NCI-H524 treated with DMSO at 0.1 percent for 48 hours (cell line): ENCODE measurements at regions not wholly inside any gene's neighbourhood (a gene's known extent, or its start where the extent isn't known, plus 50 kb on each side); places are given as distances from the start of the nearest gene placed in this dataset.
"Not testable (repeated sequence)": the region's sequence is repeated elsewhere in the genome, so short reads cannot be mapped to it uniquely, and the experiment has no call there.

Experiments used
- DNase-seq: peaks from one replicate; lab custom pipeline; 2025; lab: John Stamatoyannopoulos, UW

DNA sequence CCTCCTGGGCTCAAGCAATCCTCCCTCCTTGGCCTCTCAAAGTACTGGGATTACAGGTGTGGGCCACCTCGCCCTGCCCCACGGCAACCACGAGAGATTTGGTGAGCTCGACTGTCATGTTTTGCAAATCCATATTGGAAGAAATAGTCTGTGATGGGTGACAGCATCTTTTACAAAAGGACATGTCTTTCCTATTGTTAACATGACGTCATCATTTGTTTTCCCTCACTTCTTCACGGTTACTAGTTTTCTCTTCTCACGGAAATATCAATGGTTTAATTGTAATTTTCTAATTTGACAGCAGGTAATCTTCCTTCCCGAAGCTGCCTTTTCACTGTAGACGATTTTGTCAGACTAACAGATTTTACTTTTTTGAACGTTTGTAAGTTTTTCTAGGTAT is 110.8 kb upstream of the GREM2 start:
- DNase-seq, result no peak

DNA sequence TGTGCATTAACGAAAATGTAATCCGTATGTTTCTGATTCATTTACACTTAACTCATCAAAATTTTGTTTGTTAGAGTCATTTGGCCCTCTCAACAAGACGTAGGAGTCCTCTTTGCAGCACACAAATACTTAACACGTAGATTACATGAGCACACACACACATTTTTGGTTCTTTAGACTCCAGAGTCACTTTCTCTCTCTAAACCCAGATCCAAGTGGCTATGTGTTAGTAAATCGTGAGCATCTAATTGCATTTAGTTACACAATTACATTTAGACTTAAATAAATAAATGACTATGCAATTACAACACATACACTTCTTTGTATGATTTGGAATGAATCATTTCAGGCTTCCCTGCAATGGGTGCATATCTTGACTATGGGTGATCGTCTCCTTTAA is 109.0 kb upstream of the GREM2 start:
- no peak for DNase-seq

DNA sequence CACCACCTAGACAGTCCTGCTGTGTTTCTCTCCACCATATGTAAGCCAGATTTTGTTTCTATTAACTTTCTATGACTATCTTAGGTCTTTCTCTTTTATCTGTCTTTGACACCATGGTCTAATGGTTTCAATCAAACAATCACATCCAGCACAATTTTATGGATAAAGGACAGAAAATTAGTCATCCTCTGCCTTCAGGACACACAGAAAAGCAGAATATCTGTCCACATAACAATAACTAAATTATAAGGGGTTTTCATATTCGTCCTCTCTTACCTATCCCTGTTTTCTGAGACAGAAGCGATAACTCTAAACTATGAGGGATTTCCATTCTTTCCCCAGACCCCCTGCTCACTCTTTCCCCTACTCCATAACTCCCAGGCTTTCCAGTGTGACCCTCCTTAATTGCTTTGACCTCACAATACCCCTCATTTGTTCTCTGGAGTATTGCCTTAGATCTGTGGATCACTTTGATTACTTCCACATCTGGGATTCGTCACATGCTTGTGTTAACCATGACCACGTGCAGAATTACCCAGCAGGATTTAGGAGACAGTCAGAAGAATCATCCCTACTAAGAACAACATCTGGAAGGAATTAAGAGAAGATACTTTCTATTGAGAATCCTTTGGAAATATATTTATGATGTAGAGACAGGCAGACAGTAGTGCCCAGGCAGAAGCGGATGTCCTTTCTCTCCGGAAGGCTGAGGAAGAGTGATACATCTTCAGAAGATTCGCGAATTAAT is 108.2 kb upstream of the GREM2 start:
- no peak for DNase-seq

DNA sequence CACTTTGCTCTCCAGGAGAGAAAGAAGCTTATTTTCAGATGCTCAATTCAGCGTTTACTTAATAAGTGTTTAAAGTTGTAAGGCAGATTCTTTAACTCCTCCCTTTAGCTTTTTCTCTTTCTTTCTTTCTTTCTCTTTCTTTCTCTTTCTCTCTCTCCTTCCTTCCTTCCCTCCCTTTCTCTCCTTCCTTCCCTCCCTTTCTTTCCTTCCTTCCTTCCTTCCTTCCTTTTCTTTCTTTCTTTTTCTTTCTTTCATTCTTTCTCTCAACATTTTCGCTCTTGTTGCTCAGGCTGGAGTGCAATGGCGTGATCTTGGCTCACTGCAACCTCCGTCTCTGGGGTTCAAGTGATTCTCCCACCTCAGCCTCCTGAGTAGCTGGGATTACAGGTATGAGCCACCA is 104.6 kb upstream of the GREM2 start:
- not testable (repeated sequence) for DNase-seq

DNA sequence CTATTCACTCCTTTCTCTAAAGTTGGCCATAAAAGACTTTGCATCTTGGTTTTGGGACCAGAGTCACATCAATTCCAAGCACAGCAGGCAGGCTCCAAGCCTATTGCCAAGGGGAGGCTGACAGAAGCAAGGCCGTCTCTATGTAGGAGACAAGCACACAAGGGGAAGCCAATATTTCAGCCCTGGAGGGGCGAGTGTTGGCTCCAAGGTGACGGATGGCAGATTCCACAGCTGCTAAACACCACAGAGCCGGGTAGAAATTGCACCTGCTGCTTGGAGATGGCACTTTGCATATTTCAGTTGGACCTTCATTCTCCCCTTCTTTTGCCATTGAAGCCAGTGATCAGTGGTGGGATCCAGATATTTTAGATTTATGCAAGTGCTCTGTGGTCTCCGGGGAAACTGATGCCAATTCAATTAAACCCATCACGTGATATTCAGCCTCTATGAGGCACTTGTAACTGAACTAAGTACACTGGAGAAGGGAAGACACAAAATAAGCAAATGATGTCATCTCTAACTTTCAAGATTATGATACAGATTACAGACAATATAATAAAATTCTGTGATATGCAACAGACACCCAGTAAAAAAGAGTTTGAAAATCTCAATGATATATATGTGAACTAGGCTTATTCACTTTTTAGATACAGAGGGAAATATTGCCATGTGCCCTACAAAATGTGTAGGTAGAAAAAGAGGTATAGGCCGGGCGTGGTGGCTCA is 102.8 kb upstream of the GREM2 start:
- no peak for DNase-seq

DNA sequence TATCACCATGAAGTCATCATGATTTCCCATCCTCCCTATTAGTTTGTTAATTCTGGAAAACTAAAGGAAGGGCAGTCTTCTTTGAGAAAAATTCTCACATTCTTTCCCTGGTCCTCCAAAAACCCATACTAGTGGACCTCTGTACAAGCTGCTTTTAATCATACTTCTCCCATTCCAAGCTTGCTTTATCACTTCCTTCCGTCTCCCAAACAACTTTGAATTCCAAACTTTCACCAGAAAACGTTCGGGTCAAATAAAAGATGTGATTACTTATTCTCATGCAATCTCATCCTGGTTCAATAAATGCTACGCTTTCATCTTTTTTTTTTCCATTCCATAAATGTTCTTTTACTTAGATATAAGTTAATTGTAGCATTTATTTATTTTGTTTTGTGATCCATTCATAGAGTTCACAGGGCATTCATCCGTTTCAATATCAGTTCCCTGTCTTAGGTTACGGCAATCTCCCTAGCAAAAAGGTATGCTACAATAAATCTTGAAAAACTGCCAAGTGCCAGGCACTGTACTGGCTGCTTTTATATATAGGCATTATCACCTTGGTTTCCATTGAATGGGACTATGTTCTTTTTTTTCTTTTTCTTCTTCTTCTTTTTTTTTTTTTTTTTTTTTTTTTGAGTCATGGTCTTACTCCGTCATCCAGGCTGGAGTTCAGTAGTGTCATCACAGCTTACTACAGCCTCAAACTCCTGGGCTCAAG is 100.2 kb upstream of the GREM2 start:
- DNase-seq, result no peak

DNA sequence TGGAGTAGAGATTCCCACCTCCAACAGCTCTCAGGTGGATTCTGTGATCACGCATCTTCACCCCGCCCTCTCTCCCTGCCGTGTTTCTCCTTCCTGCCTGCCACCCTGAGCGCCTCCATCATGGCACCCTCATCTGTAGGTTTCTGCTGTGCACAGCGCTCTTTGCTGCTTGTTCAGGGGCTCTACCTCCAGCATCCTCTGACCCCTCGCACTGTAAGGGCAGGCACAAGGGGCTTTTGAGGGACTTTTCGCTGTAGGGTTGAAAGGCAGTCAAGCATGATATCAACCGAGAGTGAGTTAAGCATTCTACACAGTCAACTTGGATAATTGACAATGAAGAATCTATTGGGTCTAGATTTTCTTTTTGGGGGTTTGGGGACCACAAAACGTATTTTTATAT is 99.1 kb upstream of the GREM2 start:
- DNase-seq, result no peak

DNA sequence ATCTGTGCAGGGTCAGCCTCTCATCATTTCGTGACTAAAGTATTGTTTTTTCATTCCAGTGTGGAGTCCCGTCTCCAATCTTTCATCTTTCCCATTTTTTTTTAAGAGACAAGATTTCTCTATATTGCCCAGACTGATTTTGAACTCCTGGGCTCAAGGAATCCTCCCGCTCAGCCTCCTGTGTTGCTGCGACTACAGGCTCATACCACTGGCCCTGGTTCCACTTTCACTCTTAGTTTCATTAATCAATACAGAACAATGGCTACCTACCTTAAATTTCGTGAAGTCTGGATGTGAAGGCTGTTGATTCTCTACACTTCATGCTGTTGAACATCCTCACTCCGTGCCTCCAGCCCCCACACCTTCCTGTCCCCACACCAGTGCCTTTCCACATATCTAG is 97.7 kb upstream of the GREM2 start:
- no peak for DNase-seq

DNA sequence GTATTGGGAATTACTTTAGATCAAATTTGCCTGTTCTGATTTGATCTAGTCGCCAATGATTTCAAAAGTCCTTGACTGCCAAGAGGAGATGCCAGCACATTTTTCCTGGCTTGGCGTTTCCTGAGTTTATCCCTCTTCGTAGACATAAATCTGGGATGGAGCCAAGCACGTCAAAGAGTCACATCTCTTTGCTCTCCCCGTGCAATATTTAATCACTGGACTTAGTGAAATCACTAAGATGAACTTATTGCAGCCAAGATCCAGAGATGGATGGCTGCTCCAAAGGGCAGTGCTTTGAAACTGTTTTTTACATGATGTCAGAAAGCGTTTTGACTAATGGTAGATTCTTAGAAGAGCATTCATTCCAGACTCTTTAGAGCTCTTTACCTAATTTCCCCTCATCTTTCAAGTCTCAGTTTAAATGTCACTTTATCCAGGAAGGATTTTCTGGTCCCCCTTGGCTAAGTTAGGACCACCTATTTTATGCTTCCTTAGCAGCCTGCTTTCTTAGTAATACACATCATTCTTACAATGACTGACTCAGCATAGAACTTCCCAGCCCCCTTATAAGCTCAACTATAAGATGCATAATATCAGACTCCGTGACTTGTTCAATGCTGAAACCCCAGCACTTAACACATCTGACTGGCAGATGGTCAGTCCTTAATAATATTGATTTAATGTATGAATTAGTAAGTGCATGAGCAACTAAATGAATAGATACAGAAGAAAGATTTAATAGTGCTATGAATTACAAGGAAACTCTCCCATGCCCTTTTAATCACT is 94.4 kb upstream of the GREM2 start:
- DNase-seq, result peak; percentile 70

DNA sequence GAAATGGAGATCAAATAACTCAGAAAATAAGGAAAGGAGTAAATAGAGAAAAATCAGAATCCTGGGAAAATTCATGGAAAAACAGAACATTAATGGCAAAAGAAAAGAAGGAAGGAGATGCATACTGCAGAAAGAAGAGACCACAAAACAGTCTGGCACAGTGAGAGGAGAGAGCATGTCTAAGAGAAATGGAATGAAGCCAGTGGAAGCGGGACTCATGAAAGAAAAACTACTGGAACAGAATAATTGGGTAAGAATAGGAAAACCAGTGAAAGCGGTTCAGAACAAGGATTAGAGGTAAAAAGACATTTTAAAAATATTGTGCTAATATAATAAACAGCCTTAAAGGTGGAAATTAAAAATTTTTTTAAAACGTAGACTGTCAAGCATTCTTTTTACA is 93.6 kb upstream of the GREM2 start:
- DNase-seq, result no peak

DNA sequence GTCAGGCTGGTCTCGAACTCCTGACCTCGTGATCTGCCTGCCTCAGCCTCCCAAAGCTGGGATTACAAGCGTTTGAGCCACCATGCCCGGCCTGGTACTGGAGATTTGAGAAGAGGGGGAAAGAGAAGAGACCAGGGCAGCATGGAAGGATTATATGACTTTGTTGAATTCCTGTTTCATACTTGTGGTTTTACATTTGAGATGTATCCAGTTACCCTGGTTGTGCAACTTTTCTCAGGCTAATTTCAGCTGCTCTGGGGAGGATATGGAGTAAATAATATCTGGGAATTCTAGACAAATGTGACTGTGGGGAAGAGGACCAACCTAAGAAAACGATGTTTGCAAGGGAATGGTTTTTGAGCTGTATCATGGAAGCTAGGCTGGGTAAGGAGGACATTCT is 89.5 kb upstream of the GREM2 start:
- DNase-seq, result no peak

DNA sequence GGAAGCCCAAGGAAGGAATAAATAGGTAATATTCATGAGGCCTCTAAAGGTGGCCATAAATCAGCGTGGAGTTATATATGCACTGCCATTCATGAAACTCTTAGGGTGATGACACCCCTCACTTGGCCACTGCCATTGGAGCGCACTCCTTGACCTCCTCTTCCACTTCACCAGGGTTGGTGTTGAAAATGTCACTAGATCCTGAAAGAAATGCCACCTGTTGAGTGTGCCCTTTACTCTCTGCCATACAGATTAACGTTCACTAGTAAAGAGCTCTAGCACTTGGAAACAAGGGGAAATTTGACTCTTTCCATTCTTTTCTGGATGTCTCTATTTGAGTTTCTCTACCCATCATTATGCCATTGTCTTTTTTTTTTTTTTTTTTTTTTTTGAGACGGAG is 83.5 kb upstream of the GREM2 start:
- no peak for DNase-seq

DNA sequence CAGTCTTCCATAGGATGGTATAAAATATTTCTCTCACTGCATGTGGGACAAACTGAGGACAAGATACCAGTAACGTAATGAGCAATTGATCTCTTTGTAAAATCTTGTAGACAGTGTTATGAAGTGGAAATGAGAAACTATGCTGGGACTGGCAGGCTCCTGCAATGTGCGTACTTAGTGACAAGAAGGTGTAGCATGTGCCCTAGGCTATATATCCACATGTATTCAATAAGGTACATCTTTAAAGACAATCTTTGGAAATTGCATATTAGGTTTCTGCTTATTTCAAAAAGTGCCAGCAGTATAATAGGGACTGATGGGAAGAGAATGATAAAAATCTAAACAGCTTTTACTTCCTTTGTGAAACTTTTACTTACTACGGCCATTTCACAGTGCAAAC is 81.9 kb upstream of the GREM2 start:
- DNase-seq, result no peak

DNA sequence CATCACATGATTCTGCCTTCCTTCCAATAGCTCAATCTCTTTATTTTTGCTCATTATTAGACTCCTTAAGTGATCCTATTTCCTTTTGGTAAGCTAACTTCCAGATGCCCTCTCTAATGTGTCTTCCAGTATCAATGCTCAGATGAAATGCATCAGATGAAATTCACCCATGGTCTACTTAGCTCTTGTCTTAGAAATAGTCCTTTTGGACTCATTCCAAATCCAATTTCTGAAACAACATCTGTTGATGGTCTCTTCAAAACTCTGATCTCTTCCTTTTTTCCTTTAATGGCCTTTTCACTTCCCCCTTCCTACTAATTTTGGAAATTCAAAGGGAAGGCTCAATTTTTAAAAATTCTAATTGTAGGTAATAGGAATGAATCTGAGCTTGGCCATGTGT is 81.1 kb upstream of the GREM2 start:
- peak; percentile 39 for DNase-seq

DNA sequence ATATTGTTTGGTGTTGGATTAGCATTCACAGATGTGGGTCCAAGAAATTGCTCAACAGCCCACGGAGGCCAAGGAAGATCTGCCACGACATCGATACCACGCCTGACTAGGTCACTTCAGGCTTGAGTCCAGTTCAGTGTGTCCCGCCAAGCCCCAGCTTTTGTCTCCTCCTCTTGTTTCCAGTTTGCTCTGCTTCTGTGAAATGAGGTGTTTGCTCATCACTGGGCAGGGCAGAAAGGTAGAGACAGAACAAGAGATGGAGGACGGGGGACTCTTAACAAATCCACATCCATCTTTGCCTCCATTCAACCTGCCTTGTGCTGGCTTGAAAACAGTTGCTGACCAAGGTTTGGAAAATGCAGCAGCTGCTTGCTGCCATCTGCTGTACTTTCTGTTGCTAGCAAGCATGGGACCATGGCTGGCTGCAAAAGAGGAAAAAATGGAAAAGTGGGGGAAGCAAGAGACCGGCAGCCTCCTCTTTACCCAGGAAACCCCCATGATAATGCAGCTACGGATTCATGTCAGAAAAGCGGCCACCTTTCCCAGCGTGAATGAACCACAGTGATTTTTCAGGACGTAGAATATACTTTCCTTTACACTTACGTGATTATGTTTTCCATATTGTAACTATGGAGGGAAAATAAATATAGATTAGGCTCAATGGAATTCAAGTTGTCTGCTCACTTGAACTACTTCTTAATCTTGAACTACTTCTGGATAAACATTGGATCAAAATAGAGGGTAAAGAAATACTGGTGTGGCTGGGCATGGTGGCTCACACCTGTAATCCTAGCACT is 80.2 kb upstream of the GREM2 start:
- no peak for DNase-seq

DNA sequence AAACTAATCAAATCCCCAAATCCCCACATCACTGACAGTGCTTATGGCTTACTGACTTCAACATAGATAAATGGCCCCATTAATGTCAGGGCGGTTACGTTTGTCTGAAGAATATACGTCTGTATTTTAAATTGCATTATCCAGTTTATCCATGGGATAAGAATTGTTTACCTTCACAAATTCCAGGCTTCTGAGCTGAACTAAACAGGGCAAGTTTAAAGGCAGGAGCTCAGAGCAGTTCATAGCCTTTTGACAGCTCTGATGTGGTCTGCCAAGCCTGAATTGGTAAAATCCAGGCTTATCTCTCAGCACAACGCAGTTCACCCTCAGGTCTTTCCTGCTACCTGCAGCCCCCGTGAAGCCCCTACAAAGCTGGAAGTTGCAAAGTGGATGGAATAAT is 79.5 kb upstream of the GREM2 start:
- DNase-seq, result no peak

DNA sequence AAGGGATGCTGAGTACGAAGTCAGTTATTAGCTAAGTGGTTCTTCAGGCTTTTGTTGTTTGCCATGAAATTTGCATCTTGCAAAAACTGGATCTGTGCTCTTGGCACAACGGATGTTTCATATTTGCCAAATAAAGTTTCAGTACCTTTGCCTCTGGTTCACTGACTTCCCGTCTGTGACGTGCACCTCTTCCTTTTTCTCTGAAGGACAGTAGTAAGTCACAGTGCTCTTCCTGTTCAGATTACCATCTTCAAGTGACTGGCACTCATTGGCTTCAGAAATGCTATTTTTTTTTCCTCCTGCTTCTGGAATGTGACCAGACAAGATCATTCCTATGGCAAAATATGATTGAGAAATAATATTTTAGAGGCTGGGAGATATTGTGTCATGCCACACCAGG is 75.9 kb upstream of the GREM2 start:
- no peak for DNase-seq

DNA sequence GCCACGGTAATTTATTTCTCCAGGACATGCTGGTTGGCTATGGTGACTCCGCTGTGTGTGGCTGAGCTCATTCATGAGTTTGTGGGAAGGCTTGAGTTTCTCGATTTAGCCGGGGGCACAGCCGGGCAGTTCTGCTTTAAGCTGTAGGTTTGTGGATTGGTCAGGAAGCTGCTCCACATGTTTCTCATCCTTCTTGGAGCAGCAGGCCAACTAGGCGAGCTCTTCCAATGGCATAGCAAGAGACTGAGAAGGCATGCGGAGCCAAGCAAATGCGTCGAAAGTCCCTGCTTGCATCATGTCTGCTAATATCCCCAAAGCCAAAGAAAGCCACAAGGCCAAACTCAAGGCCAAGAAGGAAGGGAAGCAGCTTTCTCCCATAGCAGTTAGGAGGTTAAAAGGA is 71.6 kb upstream of the GREM2 start:
- DNase-seq, result no peak

DNA sequence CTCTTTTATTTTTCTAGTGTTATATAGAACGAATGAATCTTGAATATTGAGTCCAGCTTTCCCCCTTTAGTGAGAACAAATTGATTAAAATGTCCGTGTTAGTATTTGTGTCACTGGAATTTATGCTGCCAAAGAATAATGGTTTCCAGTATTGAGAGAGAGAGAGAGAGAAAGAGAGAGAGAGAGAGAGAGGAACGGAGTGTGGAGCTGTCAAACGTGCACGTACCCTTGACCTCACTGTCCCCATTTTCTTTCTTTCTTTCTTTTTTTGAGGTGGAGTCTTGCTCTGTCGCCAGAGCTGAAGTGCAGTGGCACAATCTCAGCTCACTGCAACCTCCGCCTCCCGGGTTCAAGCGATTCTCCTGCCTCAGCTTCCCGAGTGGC is 70.9 kb upstream of the GREM2 start:
- no peak for DNase-seq

DNA sequence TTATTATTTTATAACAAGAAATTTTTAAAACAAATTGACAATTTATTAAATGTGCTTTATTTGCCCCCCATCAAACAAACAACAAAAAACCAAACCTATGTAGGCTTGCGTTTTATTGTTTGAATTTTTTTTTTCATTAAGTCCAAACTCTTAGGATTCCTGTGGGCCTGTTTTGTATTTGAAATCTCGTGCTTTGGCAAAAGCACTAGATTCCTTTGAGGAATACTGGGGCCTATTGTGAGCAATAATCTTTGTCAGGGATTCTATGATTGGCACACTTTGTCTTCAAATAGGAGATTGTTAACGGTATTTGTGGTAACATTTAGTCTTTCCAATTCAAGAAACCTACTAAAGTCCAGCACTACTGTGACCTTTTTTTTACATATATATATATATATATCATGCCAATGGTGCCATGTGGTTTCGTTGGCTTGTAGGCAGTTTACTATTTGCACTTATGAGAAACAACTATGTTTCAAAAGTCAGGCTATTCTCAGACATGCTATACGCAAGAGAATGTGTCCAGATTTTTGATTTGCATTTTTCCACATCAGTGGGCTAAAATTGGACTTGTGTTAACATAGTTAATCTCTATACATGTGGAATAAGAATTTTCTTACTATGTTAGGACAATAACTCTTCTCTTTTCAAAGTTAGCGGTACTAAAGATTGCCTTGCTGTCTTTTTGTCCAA is 70.4 kb upstream of the GREM2 start:
- no peak for DNase-seq
